Esophagus muscularis mucosa (tissue), 3 donors: ENCODE measurements at regions not wholly inside any gene's neighbourhood (a gene's known extent, or its start where the extent isn't known, plus 50 kb on each side); places are given as distances from the start of the nearest gene placed in this dataset.

Experiments used
- POLR2A ChIP-seq: fragments of 450-650 bp; IDR thresholded peaks from one replicate; pipeline ENCODE4 v1.6.1; 2017; ENCODE audit warnings: antibody characterized with exemption, moderate library complexity, mild to moderate bottlenecking, low read depth
- TF ChIP-seq, protein P1 (sequence below), 3 experiments: fragments of 200-600 bp in 2 of 3; fragments of 450-650 bp in 1 of 3; sonication (generic) in 2 of 3; IDR thresholded peaks; one replicate each; pipeline ENCODE4 v1.5.1; 2017 to 2019; ENCODE audit warnings: antibody characterized with exemption in 3 of 3, mild to moderate bottlenecking in 2 of 3, moderate library complexity in 1 of 3

DNA sequence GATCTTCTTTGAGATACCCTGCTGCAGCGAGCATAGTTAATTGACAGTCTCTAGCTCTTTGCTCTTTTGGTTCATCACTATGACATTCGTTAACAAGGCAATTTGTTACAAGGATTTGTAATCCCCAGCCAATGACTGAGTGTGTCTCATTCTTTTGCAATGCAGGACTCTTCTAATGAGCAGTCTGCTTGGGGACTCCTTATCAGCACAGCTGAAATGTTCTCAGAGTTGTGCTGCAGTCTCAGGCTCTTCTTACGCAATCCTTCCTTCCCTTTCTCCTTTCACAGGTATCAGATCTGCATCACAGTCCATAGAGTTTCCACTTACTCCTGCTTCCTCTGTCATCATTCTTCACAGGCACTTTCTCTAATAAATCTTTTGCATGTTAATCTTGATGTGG is 161.2 kb upstream of the OGFRL1 start:
- TF ChIP-seq POLR2A: no peak
- TF ChIP-seq, protein P1, sequence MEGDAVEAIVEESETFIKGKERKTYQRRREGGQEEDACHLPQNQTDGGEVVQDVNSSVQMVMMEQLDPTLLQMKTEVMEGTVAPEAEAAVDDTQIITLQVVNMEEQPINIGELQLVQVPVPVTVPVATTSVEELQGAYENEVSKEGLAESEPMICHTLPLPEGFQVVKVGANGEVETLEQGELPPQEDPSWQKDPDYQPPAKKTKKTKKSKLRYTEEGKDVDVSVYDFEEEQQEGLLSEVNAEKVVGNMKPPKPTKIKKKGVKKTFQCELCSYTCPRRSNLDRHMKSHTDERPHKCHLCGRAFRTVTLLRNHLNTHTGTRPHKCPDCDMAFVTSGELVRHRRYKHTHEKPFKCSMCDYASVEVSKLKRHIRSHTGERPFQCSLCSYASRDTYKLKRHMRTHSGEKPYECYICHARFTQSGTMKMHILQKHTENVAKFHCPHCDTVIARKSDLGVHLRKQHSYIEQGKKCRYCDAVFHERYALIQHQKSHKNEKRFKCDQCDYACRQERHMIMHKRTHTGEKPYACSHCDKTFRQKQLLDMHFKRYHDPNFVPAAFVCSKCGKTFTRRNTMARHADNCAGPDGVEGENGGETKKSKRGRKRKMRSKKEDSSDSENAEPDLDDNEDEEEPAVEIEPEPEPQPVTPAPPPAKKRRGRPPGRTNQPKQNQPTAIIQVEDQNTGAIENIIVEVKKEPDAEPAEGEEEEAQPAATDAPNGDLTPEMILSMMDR (IDR thresholded peaks at IDR 0.05): no peak
